PC-9 (cell line): ENCODE measurements at regions not wholly inside any gene's neighbourhood (a gene's known extent, or its start where the extent isn't known, plus 50 kb on each side); places are given as distances from the start of the nearest gene placed in this dataset.

ENCODE experiments used
- CTCF ChIP-seq: fragments of 200-600 bp; sonication (generic); conservative IDR thresholded peaks from 2 replicates; pipeline ENCODE4 v1.6.1; 2017; ENCODE audit warnings: mixed run types, antibody characterized with exemption, mild to moderate bottlenecking, moderate library complexity
- EZH2 ChIP-seq: fragments of 200-600 bp; sonication (generic); IDR thresholded peaks from 2 replicates; pipeline ENCODE4 v1.8.0; 2017; ENCODE audit warnings: antibody characterized with exemption, low read depth

DNA sequence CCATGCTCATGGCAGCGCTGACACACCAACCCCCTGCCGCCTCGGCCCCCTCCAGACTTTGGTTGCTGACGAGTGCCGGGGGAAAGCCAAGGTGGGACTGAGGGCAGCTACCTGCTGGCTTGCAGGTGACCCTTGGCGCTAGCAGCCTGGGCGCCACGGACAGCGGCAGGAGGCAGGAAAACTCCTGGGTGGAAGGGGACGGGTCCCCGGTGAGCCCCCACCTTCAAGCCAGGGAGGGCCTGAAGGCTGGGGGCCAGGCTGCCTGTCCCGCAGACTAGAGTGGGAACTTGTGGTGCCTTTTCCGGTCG, 226.7 kb downstream of the OTOR start:
- no peak for TF ChIP-seq CTCF
- TF ChIP-seq EZH2, result no peak
